ENCODE measurements at regions not wholly inside any gene's neighbourhood (a gene's known extent, or its start where the extent isn't known, plus 50 kb on each side); places are given as distances from the start of the nearest gene placed in this dataset.

- no peak for DNase-seq (ENCODE audit: low spot score)
- no peak for TF ChIP-seq CTCF (IDR thresholded peaks at IDR 0.05; ENCODE audit: extremely low read depth, missing control alignments)
Measured at GRCh38 chr22:49138250-49138790, 689.4 kb downstream of the BRD1 start.

- no peak for TF ChIP-seq CTCF (IDR thresholded peaks at IDR 0.05; ENCODE audit: extremely low read depth, missing control alignments)
- no peak for DNase-seq (ENCODE audit: low spot score)
Measured at GRCh38 chr22:49137206-49137840, 690.4 kb downstream of the BRD1 start.

- TF ChIP-seq CTCF (IDR thresholded peaks at IDR 0.05; ENCODE audit: extremely low read depth, missing control alignments) = no peak
- no peak for DNase-seq (ENCODE audit: low spot score)
Measured at GRCh38 chr22:49136816-49137180, 690.9 kb downstream of the BRD1 start.

- TF ChIP-seq CTCF (IDR thresholded peaks at IDR 0.05; ENCODE audit: extremely low read depth, missing control alignments) = no peak
- no peak for DNase-seq (ENCODE audit: low spot score)
Measured at GRCh38 chr22:49136041-49136815, 691.4 kb downstream of the BRD1 start.

- DNase-seq (ENCODE audit: low spot score) = no peak
- TF ChIP-seq CTCF (IDR thresholded peaks at IDR 0.05; ENCODE audit: extremely low read depth, missing control alignments) = no peak
Measured at GRCh38 chr22:49134076-49134475, 693.6 kb downstream of the BRD1 start.

- no peak for TF ChIP-seq CTCF (IDR thresholded peaks at IDR 0.05; ENCODE audit: extremely low read depth, missing control alignments)
- DNase-seq (ENCODE audit: low spot score) = no peak
Measured at GRCh38 chr22:49133541-49133940, 694.1 kb downstream of the BRD1 start.

GRCh38 chr22:49132009-49132408 lies 695.7 kb downstream of the BRD1 start:
- no peak for TF ChIP-seq CTCF (IDR thresholded peaks at IDR 0.05; ENCODE audit: extremely low read depth, missing control alignments)
- DNase-seq (ENCODE audit: low spot score) = no peak

All from GM20000 (cell line).